ENCODE measurements at regions not wholly inside any gene's neighbourhood (a gene's known extent, or its start where the extent isn't known, plus 50 kb on each side); places are given as distances from the start of the nearest gene placed in this dataset.
"Not testable (repeated sequence)": the region's sequence is repeated elsewhere in the genome, so short reads cannot be mapped to it uniquely, and the experiment has no call there.

DNA sequence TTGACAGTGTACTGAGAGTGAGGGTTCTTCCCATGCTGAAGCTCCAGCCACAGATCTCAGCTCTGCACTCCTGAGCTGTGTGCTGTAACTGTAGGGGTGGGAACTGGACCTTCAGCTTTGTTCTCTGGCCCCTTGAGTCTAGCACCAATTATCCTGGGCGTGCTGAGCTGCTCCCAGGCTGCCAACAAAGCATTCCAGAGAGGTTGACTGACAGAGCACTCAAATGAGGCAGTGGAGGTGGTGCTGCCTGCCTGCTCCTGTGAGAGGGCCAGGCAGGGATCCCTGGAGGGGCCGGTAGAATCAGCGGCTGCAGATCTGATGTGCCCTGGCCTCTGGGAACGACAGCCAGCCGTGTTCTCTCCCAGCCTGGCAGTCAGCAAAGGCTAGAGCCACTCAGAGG, 375.7 kb upstream of the AADAT start:
- Mint-ChIP-seq H3K4me3 (ENCODE audit: unreplicated experiment) (no peak overlapping the region), H3K36me3 (ENCODE audit: unreplicated experiment) (no peaks in the 10 kb centered on the region), H3K27me3 (ENCODE audit: unreplicated experiment) (no peaks in the 10 kb centered on the region), H3K27ac (ENCODE audit: unreplicated experiment) (no peak overlapping the region), H3K4me1 (ENCODE audit: unreplicated experiment) (no peaks in the 10 kb centered on the region), H3K9me3 (ENCODE audit: unreplicated experiment) (peaks cover 8% of the 10 kb centered on the region)
- TF ChIP-seq, protein P1, sequence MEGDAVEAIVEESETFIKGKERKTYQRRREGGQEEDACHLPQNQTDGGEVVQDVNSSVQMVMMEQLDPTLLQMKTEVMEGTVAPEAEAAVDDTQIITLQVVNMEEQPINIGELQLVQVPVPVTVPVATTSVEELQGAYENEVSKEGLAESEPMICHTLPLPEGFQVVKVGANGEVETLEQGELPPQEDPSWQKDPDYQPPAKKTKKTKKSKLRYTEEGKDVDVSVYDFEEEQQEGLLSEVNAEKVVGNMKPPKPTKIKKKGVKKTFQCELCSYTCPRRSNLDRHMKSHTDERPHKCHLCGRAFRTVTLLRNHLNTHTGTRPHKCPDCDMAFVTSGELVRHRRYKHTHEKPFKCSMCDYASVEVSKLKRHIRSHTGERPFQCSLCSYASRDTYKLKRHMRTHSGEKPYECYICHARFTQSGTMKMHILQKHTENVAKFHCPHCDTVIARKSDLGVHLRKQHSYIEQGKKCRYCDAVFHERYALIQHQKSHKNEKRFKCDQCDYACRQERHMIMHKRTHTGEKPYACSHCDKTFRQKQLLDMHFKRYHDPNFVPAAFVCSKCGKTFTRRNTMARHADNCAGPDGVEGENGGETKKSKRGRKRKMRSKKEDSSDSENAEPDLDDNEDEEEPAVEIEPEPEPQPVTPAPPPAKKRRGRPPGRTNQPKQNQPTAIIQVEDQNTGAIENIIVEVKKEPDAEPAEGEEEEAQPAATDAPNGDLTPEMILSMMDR (IDR thresholded peaks at IDR 0.05), result no peak
- DNase-seq (ENCODE audit: extremely low spot score, unreplicated experiment), result no peak

DNA sequence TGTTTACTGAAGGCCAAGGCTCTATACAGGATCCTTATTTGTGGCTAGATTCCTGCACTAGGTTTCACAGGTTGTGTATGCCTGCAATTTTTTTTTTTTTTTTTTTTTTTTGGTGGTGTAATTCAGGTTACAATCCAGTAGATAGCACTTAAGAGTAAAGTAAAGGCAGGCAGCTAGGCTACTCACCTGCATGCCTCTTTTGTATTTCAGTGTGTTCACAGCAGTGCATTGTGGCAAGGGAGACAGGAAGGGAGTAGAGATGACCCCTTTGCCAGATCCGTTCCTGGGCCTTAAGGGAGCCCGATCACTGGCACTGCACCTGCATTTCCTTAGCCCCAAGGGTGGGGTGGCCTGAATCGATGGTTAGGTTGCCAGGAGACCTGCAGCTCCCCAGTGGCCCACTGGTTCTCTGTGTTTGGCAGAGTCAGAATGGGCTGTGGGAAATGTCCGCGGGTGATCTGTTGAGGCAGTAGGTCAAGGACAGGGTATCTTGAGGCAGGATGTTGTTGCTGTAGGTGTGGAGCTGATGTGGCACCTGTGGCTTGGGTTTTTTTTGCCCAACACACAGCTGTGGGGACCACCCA, 374.9 kb upstream of the AADAT start:
- Mint-ChIP-seq H3K4me3 (ENCODE audit: unreplicated experiment) (no peak overlapping the region), H3K27ac (ENCODE audit: unreplicated experiment) (no peak overlapping the region), H3K36me3 (ENCODE audit: unreplicated experiment) (no peaks in the 10 kb centered on the region), H3K9me3 (ENCODE audit: unreplicated experiment) (peaks cover 8% of the 10 kb centered on the region), H3K27me3 (ENCODE audit: unreplicated experiment) (no peaks in the 10 kb centered on the region), H3K4me1 (ENCODE audit: unreplicated experiment) (no peaks in the 10 kb centered on the region)
- no peak for DNase-seq (ENCODE audit: extremely low spot score, unreplicated experiment)
- TF ChIP-seq, protein P1 (IDR thresholded peaks at IDR 0.05), result no peak

DNA sequence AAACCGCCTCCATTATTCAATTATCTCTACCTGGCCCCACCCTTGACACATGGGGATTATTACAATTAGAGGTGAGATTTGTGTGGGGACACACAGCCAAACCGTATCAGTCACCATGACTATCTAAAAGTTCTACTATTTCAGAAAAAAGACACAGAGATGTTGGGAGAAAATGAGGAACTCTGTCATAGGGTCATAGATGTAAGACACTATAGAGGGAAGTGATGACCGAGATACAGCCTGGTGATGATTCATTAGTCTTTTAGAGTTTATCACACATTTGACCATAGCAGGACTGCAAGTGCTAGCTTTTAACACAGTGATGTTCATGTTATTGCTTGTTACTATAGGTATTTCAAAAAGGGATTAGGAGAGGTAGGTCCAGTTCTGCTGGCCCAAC, 357.0 kb upstream of the AADAT start:
- TF ChIP-seq, protein P1 (IDR thresholded peaks at IDR 0.05), result no peak

DNA sequence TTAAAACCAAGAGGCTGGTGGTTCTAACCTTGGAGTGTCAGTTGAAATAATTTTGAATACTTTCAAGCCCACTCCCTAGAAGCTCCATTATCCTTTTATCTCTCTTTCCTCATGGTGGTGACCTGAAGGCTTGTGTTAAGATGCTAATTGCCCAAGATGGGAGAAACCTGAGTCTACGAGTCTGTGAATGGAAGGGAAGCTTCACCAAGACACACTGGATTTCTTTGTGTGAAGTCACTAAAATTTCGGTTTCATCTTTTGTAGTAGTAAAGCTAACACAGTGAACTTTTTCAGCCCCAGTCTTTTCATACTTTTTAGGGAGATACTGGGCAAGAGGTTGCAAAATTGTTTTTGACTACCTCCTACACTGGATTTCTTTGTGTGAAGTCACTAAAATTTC, 351.4 kb upstream of the AADAT start:
- not testable (repeated sequence) for H3K4me3 Mint-ChIP-seq (ENCODE audit: unreplicated experiment); H3K27me3 Mint-ChIP-seq (ENCODE audit: unreplicated experiment); DNase-seq (ENCODE audit: extremely low spot score, unreplicated experiment); H3K4me1 Mint-ChIP-seq (ENCODE audit: unreplicated experiment); H3K36me3 Mint-ChIP-seq (ENCODE audit: unreplicated experiment); H3K27ac Mint-ChIP-seq (ENCODE audit: unreplicated experiment); H3K9me3 Mint-ChIP-seq (ENCODE audit: unreplicated experiment)

More for the DNA sequence above, 357.0 kb upstream of the AADAT start:
- Mint-ChIP-seq H3K27ac (ENCODE audit: unreplicated experiment) (no peak overlapping the region), H3K27me3 (ENCODE audit: unreplicated experiment) (no peaks in the 10 kb centered on the region), H3K4me1 (ENCODE audit: unreplicated experiment) (no peaks in the 10 kb centered on the region), H3K36me3 (ENCODE audit: unreplicated experiment) (no peaks in the 10 kb centered on the region), H3K4me3 (ENCODE audit: unreplicated experiment) (no peak overlapping the region), H3K9me3 (ENCODE audit: unreplicated experiment) (no peaks in the 10 kb centered on the region)
- no peak for DNase-seq (ENCODE audit: extremely low spot score, unreplicated experiment)

DNA sequence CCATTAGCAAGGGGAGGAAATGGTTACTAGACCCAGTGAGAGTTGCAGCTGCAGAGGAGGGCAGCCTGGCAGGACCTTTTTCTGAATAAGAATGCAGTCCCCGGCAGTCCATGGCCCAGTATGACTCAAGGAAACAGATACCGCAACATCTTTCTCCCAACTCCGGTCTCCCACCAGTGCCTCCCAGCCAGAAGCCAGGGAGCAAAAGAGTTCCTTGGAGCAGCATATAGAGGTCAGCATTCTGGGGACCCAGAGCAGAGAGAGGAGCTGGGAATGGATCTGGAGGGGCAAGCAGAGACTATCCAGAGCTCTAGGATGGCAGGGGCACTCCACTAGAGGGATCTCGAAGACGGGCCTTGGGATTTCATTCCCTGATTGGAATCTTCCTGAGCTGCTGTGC, 339.2 kb upstream of the AADAT start:
- DNase-seq (ENCODE audit: extremely low spot score, unreplicated experiment), result no peak
- TF ChIP-seq, protein P1 (IDR thresholded peaks at IDR 0.05), result no peak
- Mint-ChIP-seq H3K27ac (ENCODE audit: unreplicated experiment) (no peak overlapping the region), H3K36me3 (ENCODE audit: unreplicated experiment) (no peaks in the 10 kb centered on the region), H3K4me1 (ENCODE audit: unreplicated experiment) (no peaks in the 10 kb centered on the region), H3K9me3 (ENCODE audit: unreplicated experiment) (peaks cover 6% of the 10 kb centered on the region), H3K27me3 (ENCODE audit: unreplicated experiment) (no peaks in the 10 kb centered on the region), H3K4me3 (ENCODE audit: unreplicated experiment) (no peak overlapping the region)
